Dedifferentiated amniotic fluid mesenchymal stem cell (primary cell): ENCODE measurements at regions not wholly inside any gene's neighbourhood (a gene's known extent, or its start where the extent isn't known, plus 50 kb on each side); places are given as distances from the start of the nearest gene placed in this dataset.

ENCODE experiments used
- DNase-seq: peaks from one replicate; pipeline ENCODE4 v3.0.0-alpha.2; 2016; ENCODE audit errors: extremely low spot score

GRCh38 chr4:31365006-31365690 is 645.0 kb downstream of the PCDH7 start:
- DNase-seq: no peak

- no peak for DNase-seq
These were observed 645.9 kb downstream of the PCDH7 start for GRCh38 chr4:31366041-31366440.

DNA sequence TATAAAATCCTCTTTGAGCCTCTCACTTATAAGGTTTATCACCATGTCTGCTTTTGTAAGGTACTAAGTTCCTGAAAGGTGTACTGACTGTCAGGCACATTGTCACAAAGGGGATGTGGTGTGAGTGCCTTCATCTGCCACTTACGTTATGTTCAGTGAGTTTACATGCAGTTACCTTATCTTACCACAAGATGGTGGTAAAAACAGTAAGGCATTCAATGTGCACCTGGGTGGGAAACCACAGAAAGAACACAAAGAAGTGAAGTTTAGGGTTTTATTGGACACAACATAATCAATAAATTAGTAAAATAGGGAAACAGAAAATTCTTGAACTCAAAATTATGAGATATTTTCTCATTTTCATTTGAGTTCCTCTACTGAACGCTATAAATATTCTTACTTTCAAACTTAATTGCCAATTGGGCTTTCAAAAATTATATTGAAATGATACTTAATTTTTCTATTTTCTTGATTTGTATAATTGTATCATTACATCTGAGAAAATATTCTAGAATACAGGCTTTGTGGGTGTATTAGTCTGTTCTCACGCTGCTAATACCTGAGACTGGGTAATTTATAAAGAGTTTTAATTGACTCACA is 650.8 kb downstream of the PCDH7 start:
- DNase-seq: peak; percentile 65

DNA sequence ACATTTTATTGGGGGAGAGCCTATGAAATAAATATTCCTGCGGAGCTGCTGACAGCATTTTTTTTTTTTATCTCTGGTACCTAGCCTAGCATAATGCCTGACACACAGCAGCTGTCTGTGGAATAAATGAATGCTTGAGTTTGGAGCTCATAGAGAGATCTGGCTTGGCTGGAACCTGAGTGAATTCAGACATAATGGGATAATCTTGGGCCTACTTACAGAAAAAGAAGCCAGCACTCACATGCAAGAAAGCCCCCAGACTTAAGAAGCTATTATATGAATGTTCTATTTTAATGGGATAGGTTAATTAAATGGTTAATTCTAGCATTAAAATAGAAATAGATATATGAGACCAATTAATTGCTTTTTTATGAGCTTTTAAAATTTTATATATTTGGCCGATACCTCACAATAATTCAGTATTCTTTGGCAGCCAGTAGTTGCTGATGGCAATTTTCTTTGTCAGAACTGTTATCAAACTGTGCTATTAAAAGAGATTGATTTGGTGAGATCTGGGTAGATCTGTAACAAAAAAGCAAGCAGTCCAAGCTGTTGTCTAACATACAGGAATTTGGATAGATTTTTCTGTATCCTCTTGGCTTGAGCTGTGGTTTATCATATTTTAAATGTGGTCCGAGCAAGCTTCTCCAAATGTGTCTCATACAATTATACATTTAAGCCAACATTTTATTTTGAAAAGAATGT is 654.2 kb downstream of the PCDH7 start:
- DNase-seq: peak; percentile 48

- DNase-seq: no peak
These were observed 655.8 kb downstream of the PCDH7 start for GRCh38 chr4:31375936-31376335.

DNA sequence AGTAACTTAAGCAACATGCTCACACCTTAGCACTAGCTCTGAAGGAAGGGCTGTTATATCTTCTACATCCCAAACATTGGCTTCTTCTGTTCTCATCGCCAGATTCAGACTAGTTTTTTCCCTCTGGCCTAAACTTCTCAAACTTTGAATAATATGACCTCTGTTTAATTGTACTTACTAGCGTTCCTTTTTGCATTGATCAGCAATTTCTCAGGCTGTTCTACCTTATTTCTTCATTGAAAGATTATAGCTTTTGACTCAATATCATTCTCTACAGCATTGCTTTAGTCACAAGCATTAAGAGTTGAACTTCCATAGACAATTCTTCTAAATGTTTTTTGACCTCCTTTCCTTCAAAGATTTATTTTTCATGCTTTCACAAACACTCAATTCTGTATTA is 659.2 kb downstream of the PCDH7 start:
- no peak for DNase-seq

GRCh38 chr4:31383767-31384166 is 663.6 kb downstream of the PCDH7 start:
- DNase-seq: no peak

DNA sequence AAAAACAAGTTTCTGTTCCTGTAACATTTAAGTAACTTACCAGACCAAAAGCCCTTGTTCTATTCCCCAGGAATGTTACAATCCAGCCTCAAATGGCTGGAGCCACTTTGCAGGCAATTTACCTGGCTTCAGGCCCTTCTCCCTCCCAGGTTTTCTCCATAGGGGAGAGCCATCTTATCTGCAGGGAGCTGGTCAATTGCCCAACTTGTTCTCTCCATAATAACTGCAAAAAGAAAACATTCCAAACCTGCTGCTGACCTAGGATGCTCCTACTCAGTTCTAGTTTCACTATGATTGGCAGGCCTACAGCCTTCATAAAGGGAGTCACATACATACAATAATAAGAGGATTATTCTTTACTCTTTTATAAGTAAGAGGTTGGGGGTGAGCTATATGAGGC is 670.7 kb downstream of the PCDH7 start:
- no peak for DNase-seq

GRCh38 chr4:31391976-31392375 is 671.8 kb downstream of the PCDH7 start:
- peak; percentile 43 for DNase-seq

DNA sequence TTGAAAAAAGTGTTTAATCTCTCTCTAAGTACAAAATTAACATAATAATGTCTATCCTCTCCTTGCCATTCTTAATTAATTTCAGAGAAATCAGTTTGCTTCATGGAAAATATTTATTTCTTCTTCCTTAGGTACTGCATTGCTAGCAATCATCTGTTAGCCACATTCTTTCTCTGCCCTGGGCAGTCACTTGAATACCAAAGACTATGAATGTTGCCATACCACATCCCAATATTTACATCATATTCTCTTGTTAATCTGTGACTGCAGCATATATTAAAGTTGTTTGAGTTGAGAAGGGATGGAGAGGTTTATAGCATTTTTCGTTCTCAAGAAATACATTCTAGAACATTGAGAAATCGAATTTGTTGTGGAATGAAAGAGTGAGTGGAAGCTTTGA is 672.8 kb downstream of the PCDH7 start:
- DNase-seq: no peak

DNA sequence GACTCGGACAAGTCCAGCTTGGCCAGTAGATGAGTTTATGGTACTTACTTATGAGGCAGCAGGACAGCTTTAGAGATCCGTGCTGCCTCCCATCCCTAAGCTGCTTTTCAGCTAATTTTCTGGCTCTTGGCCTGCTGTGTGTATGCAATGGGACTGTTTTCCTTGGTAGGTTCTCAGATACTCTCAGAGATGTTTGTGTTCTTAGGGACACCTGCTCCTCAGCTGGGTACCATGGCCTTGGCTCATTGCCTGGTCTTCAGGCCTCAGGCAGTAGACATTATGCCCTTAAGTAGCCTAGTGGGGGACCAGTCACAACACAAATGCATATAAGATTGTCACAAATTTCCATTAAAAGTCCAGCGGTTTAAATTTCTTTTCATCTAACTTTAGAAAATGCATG is 688.0 kb downstream of the PCDH7 start:
- no peak for DNase-seq

DNA sequence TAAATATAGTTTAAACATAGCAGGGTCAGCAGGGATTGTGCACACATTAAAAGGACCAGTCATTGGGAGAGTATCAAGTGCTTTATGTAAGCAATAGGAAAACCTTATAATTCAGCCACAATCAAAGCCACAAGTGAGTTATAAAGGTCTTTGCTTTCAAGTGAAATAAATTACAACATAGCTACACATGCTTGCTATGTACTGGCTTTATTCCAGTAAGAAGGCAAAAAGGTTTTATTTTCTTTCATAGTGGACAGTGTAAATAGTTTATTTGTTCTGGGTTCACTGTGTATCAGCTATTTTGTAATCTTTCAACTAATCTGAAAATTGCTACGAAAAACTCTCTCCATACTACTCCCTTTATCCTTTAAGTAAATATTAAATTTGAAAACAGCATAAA is 691.4 kb downstream of the PCDH7 start:
- DNase-seq: peak; percentile 20

GRCh38 chr4:31415629-31416028 is 695.5 kb downstream of the PCDH7 start:
- DNase-seq: no peak

DNA sequence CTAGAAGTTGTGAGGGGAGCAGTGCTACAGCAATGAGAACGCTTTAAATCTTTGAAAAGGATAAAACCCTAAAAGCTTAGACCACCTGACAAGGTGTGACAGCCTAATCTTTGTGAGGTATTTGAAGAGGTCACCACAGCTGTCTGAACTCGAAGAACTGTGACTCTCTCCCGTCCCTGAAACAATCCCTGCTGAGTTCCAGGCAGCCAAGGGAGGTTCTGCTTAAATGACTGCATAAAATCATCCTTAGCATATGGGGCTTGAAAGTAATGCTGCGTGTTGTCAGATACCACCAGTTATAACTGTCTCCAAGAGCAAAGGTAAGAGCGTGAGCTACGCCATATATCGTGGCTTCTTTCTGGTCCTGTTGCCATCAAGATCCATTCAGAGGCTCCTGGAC is 696.3 kb downstream of the PCDH7 start:
- no peak for DNase-seq

- DNase-seq: no peak
These were observed 696.9 kb downstream of the PCDH7 start for GRCh38 chr4:31417040-31417439.

DNA sequence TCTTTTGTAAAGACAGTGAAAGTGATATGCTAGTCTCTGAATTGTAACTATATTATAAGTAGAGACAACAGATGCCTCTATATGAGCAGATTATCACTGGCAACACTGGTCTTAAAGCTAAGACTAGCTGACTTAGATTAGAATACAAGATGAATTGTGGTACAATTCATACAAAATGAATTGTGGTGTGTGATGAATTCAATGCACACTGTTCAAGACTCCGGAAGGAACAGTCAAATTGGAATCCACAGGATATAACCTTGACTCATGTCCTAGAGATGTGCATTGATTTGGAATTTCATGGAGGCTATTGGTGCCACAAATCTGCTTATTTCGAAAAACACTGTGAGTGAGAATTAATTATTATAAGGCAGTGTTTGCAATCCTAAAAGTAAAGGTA is 701.8 kb downstream of the PCDH7 start:
- DNase-seq: no peak

DNA sequence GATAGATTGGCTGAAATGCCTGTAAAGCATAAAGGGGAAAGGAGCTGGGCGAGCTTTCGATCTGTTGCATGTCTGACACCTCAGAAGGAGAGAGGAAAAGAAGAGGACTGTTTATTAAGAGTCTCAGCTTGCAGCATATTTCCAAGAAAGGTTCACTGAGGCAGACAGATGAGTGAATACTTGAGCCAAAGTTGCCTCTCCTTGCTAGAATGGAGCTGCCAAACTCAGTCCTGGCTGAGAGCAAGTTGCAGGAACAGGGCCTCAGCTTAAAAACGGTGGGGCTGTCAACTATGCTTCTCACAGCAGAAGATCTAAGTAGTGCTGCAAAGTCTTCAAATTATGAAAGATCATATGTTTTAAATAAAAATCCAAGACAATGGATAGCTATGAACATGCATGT is 707.5 kb downstream of the PCDH7 start:
- no peak for DNase-seq

- no peak for DNase-seq
These were observed 722.1 kb downstream of the PCDH7 start for GRCh38 chr4:31442236-31442635.

- DNase-seq: no peak
These were observed 725.4 kb downstream of the PCDH7 start for GRCh38 chr4:31445526-31445925.

DNA sequence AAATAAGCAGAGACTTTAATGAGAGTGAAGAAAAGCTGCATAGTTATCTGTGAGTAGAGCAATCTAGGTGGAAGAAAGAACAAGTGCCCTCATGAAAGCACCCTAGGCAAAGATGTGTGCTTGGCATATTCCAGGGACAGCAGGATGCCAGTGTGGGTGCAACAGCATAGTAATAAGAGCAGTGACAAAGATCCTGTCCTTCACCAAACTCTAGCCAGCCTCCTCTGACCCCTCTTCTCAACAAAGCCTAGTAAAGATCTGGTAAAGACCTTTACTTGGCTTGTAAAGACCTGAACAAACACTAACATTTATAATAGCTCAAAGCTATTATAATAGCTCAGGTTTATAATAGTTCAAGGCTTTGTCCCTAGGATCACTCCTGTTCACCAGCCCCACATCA is 735.4 kb downstream of the PCDH7 start:
- no peak for DNase-seq

DNA sequence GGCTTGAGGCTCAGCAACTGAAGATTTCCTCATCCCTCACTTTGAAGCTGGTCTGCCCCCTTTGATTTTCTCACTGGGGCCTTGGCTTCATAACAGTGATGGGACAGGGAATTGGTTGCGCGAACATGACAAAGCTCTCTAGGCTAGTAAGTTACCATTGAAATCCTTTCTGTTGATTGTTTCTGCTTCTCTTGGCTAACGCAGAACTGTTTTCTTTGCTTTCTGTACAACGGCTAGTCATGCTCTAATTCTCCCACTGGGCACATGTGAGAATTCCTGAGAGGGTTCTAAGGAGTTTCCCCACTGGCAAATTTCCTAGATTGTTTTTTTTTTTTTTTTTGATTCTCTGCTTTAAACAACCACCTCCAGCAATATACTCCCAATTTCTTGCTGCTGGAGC is 738.6 kb downstream of the PCDH7 start:
- peak; percentile 79 for DNase-seq

GRCh38 chr4:31461421-31461820 is 741.3 kb downstream of the PCDH7 start:
- no peak for DNase-seq

GRCh38 chr4:31467781-31468180 is 747.6 kb downstream of the PCDH7 start:
- DNase-seq: no peak
